ENCODE measurements at regions not wholly inside any gene's neighbourhood (a gene's known extent, or its start where the extent isn't known, plus 50 kb on each side); places are given as distances from the start of the nearest gene placed in this dataset.

DNA sequence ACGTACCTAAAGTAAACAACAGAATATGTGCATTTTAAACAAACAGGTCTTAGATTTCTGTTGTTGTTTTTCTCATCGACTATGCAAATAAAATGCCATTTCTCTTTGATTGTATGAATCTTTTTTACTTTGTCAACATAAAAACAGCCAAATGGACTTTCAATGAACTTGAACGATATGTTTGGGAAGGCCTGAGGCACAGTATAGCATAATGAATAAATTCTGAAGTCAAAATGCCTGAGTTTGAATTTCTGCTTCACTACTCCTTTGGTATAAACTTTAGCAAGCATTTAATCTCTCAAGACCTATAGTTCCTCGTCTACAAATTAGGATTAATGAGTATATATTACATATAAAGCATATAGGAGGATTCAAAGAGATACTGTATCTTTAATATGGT is 1369.9 kb upstream of the TENM4 start:
- TF ChIP-seq CTCF (IDR thresholded peaks at IDR 0.05) = no peak

DNA sequence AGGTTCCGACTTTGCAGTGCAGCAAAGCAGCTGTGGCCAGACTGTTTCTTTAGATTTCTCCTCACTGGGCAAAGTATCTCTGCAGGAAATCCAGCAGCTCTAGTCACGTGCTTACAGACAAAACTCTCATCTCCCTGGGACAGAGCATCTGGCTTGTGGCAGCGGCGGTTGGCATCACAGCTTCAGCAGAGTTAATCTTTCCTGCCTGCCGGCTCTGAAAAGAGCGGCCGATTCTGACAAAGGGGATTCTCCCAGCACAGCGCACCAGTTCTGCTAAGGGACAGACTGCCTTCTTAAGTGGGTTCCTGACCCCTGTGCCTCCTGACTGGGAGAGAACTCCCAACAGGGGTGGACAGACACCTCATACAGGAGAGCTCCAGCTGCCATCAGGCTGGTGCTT is 1357.3 kb upstream of the TENM4 start:
- TF ChIP-seq CTCF (IDR thresholded peaks at IDR 0.05) = no peak

- no peak for TF ChIP-seq CTCF (IDR thresholded peaks at IDR 0.05)
Measured at GRCh38 chr11:80783561-80783960, 1342.7 kb upstream of the TENM4 start.

DNA sequence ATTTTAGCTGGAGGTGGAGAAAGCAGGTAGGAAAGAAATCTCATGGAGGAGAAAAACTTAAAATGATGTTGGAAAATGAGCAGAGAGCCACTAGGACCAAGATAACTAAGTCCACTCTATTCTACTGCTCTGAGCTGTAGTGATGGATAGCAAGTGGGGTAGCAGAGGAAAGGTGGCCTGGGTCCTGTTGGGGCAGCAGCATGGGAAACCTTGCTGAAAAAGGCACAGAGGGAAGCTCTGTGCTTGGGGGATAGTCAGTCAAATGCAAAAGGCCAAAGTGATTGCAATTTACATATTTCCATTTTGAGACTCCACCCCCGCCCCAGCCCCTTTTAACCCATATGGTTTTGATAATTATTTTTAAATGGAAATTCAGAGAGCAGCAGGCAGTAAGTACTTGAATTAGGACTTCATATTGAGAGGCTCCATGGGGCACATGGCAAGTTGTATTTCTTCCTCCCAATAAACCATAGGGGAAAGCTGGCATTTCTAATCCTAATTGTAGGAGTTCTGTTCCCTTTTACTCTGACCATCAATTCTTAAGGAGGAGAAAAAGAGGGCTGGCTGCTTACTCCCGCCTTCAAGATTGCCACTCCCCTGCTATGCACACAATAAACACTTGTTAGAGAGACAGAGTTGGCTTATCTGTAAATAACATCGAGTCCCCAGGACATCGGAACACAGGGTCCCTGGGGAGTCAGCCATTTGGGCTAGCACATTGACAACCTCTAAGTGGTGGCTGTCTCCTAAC is 1341.5 kb upstream of the TENM4 start:
- TF ChIP-seq CTCF (IDR thresholded peaks at IDR 0.05) = no peak

DNA sequence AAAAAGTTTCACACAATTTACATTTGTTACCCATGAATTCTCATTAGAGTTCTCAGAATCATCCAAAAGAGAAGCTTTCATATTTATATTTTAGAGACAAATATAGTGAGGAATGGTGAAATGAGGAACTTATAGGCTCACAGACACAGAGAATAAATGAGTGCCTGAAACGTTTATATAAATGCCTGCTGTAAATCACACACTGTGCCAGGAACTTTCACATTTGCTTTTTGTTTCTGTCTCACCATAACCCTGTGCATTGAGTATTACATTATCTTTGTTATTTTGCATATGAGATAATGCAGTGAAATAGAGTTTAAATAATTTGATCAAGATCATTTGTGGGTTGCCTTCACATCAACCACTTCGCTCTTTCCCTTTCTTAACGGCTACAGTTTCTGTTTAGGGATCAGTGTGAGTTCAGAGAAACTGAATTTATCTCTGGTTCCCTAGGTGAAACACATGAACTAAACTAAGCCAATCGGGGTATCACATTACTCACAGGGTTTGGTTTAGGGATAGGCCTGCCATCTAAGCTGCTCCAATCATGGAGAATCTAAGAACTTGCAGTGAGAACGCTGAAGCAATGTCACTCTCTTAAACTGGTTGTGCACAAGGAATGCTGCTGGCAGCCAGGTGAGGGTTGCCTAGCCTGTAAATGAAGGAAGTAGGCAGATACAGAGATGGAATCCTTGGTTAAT is 1339.2 kb upstream of the TENM4 start:
- TF ChIP-seq CTCF (IDR thresholded peaks at IDR 0.05) = no peak

- TF ChIP-seq CTCF (IDR thresholded peaks at IDR 0.05) = no peak
Measured at GRCh38 chr11:80778941-80779340, 1338.1 kb upstream of the TENM4 start.

GRCh38 chr11:80778432-80778831 is 1337.6 kb upstream of the TENM4 start:
- TF ChIP-seq CTCF (IDR thresholded peaks at IDR 0.05) = no peak
